Astrocyte (in vitro differentiated cells and primary cell): ENCODE measurements at regions not wholly inside any gene's neighbourhood (a gene's known extent, or its start where the extent isn't known, plus 50 kb on each side); places are given as distances from the start of the nearest gene placed in this dataset.
A peak's percentile ranks its signal among the peaks of the same experiment; 100 is the strongest.
"Not testable (repeated sequence)": the region's sequence is repeated elsewhere in the genome, so short reads cannot be mapped to it uniquely, and the experiment has no call there.

ENCODE experiments used
- DNase-seq: peaks from one replicate; pipeline ENCODE4 v3.0.0-alpha.2; 2010; ENCODE audit warnings: low read depth
- FAIRE-seq: peaks from 2 replicates; lab custom pipeline; 2011; peaks lifted over from hg19 to GRCh38; lab: Jason Lieb, UNC
- H2AFZ ChIP-seq: 2 replicates; pipeline ENCODE4 v1.6.0; 2012; ENCODE audit warnings: low read depth, low read length, inconsistent platforms
- H3K27ac ChIP-seq: 2 replicates; pipeline ENCODE4 v1.5.1; 2011; ENCODE audit warnings: low read depth, low read length, inconsistent platforms
- H3K27me3 ChIP-seq: 2 replicates; pipeline ENCODE4 v1.6.0; 2011; ENCODE audit warnings: low read length, inconsistent platforms; ENCODE audit not compliant: insufficient read depth
- H3K36me3 ChIP-seq: 2 replicates; pipeline ENCODE4 v1.5.1; 2011; ENCODE audit warnings: low read length, inconsistent platforms; ENCODE audit not compliant: insufficient read depth
- H3K4me1 ChIP-seq: 2 replicates; pipeline ENCODE4 v1.5.1; 2011; ENCODE audit warnings: low read length, inconsistent platforms; ENCODE audit not compliant: insufficient read depth
- H3K4me2 ChIP-seq: 2 replicates; pipeline ENCODE4 v1.6.0; 2012; ENCODE audit warnings: low read length, inconsistent platforms
- H3K4me3 ChIP-seq: 2 replicates; pipeline ENCODE4 v1.5.1; 2011; ENCODE audit warnings: low read depth, mild to moderate bottlenecking, low read length, inconsistent platforms; ENCODE audit not compliant: insufficient read depth
- H3K79me2 ChIP-seq: 2 replicates; pipeline ENCODE4 v1.6.0; 2012; ENCODE audit warnings: mild to moderate bottlenecking, low read length, inconsistent platforms; ENCODE audit not compliant: insufficient read depth
- H3K9ac ChIP-seq: 2 replicates; pipeline ENCODE4 v1.6.0; 2012; ENCODE audit warnings: mild to moderate bottlenecking, low read length, inconsistent platforms
- H3K9me3 ChIP-seq: 2 replicates; pipeline ENCODE4 v1.5.1; 2012; ENCODE audit warnings: low read depth, mild to moderate bottlenecking, low read length, inconsistent platforms; ENCODE audit not compliant: insufficient read depth
- H4K20me1 ChIP-seq: 2 replicates; pipeline ENCODE4 v1.6.0; 2012; ENCODE audit warnings: low read length, inconsistent platforms; ENCODE audit not compliant: insufficient read depth
- H3K27ac Mint-ChIP-seq: one replicate; pipeline ENCODE4 v1.8.0; 2021; ENCODE audit warnings: mild to moderate bottlenecking, mixed read lengths; ENCODE audit not compliant: unreplicated experiment
- H3K27me3 Mint-ChIP-seq: one replicate; pipeline ENCODE4 v1.8.0; 2021; ENCODE audit warnings: low read depth, mixed read lengths; ENCODE audit not compliant: unreplicated experiment
- H3K36me3 Mint-ChIP-seq: one replicate; pipeline ENCODE4 v1.8.0; 2021; ENCODE audit warnings: low read depth, mixed read lengths; ENCODE audit not compliant: unreplicated experiment
- H3K4me1 Mint-ChIP-seq: one replicate; pipeline ENCODE4 v1.8.0; 2021; ENCODE audit warnings: low read depth, mixed read lengths; ENCODE audit not compliant: unreplicated experiment
- H3K4me3 Mint-ChIP-seq: one replicate; pipeline ENCODE4 v1.8.0; 2021; ENCODE audit warnings: mild to moderate bottlenecking, moderate library complexity, mixed read lengths; ENCODE audit not compliant: unreplicated experiment
- H3K9me3 Mint-ChIP-seq: one replicate; pipeline ENCODE4 v1.8.0; 2021; ENCODE audit warnings: mild to moderate bottlenecking, mixed read lengths; ENCODE audit not compliant: unreplicated experiment
- EZH2 ChIP-seq: IDR thresholded peaks from 2 replicates; pipeline ENCODE4 v1.6.1; 2012; ENCODE audit warnings: mild to moderate bottlenecking, low read length, inconsistent platforms; ENCODE audit not compliant: insufficient read depth
- TF ChIP-seq, protein P1 (sequence below): IDR thresholded peaks from 2 replicates; pipeline ENCODE4 v1.5.1; 2011; ENCODE audit warnings: low read depth, mild to moderate bottlenecking, inconsistent platforms, low read length, moderate library complexity; ENCODE audit not compliant: insufficient read depth

DNA sequence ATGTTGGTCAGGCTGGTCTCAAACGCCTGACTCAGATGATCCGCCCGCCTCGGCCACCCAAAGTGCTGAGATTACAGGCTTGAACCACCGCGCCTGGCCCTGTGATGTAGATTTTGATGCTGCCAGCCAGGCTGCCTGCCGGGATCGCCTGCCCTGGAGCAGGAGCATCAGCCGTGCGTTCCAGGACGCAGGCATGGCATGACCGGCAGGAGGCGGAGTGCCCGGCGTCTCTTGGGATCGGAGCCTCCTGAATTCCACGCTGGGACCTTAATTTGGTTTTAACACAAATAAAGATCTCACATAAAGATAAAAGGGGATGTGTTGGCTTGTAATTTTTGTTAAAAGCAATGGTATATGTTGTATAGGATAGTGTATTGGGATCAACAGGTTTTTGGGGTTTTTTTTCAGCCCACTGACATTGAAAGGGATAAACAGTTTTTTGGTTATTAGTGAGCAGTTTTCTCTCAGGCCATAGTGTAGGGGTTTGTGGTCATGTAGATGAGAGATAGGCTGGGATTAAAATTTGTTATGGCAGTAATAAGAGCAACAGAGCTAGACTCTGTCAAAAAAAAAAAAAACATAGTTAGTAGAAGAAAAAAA, 1406.4 kb downstream of the UQCRFS1 start:
- no peaks in the 10 kb centered on the region for H3K9me3 Mint-ChIP-seq

DNA sequence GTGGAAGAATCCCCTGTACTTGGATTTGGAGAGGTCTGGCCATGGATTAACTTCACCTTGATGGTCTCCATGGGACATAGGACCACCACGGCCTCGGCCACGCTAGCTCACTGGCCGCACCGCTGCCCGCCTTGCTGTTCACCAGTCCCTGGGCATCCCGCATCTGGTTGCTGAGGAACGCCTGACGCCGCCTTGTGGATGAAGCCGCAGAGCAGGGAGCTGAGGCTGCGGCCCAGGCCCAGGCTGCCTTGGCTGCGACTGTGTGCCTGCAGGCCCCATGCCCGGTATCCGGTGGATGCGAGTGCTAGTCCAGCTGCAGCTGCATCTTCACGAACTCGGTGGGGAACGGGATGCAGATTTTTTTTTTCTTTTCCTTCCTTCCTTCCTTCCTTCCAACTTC, 1407.1 kb downstream of the UQCRFS1 start:
- DNase-seq (no peak), FAIRE-seq (no peak)
- no peak overlapping the region for H3K4me2 ChIP-seq
- H3K27me3 ChIP-seq: no peaks in the 10 kb centered on the region
- H3K4me1 ChIP-seq: no peaks in the 10 kb centered on the region
- H3K27ac ChIP-seq: no peak overlapping the region
- H3K79me2 ChIP-seq: no peaks in the 10 kb centered on the region
- no peak overlapping the region for H3K9ac ChIP-seq
- TF ChIP-seq, protein P1, sequence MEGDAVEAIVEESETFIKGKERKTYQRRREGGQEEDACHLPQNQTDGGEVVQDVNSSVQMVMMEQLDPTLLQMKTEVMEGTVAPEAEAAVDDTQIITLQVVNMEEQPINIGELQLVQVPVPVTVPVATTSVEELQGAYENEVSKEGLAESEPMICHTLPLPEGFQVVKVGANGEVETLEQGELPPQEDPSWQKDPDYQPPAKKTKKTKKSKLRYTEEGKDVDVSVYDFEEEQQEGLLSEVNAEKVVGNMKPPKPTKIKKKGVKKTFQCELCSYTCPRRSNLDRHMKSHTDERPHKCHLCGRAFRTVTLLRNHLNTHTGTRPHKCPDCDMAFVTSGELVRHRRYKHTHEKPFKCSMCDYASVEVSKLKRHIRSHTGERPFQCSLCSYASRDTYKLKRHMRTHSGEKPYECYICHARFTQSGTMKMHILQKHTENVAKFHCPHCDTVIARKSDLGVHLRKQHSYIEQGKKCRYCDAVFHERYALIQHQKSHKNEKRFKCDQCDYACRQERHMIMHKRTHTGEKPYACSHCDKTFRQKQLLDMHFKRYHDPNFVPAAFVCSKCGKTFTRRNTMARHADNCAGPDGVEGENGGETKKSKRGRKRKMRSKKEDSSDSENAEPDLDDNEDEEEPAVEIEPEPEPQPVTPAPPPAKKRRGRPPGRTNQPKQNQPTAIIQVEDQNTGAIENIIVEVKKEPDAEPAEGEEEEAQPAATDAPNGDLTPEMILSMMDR: no peak
- no peak for TF ChIP-seq EZH2
- Mint-ChIP-seq H3K4me1 (no peaks in the 10 kb centered on the region), H3K36me3 (no peaks in the 10 kb centered on the region), H3K27ac (no peak overlapping the region), H3K27me3 (no peaks in the 10 kb centered on the region), H3K4me3 (no peak overlapping the region), H3K9me3 (no peaks in the 10 kb centered on the region)
- H3K36me3 ChIP-seq: no peaks in the 10 kb centered on the region
- no peak overlapping the region for H2AFZ ChIP-seq
- H3K4me3 ChIP-seq: no peak overlapping the region
- no peaks in the 10 kb centered on the region for H3K9me3 ChIP-seq
- peaks cover 3% of the 10 kb centered on the region for H4K20me1 ChIP-seq

More for the DNA sequence above, 1406.4 kb downstream of the UQCRFS1 start:
- Mint-ChIP-seq H3K4me1 (no peaks in the 10 kb centered on the region), H3K27me3 (no peaks in the 10 kb centered on the region), H3K27ac (no peak overlapping the region), H3K36me3 (no peaks in the 10 kb centered on the region), H3K4me3 (no peak overlapping the region)
- Histone ChIP-seq H3K27ac (no peak overlapping the region), H3K36me3 (no peaks in the 10 kb centered on the region), H4K20me1 (no peaks in the 10 kb centered on the region), H3K4me3 (no peak overlapping the region), H2AFZ (no peak overlapping the region), H3K4me2 (no peak overlapping the region), H3K79me2 (no peaks in the 10 kb centered on the region), H3K9ac (no peak overlapping the region), H3K27me3 (no peaks in the 10 kb centered on the region), H3K9me3 (no peaks in the 10 kb centered on the region), H3K4me1 (no peaks in the 10 kb centered on the region)
- TF ChIP-seq, protein P1: no peak
- no peak for TF ChIP-seq EZH2
- no peak for DNase-seq
- no peak for FAIRE-seq

DNA sequence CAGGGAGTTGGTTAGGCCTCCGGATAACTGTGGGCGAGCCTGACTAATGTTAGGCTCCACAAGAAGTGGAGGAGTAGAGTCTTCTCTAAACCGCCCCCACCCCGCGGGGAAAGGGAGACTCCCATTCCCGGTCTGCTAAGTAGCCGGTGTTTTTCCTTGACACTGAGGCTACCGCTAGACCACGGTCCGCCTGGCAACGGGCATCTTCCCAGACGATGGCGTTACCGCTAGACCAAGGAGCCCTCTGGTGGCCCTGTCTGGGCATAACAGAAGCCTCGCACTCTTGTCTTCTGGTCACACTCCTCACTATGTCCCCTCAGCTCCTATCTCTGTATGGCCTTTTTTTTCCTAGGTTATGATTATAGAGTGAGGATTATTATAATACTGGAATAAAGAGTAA, 1410.7 kb downstream of the UQCRFS1 start:
- not testable (repeated sequence) for H3K4me2 ChIP-seq, DNase-seq, H3K9me3 ChIP-seq, H3K4me1 Mint-ChIP-seq, H3K27ac Mint-ChIP-seq, H3K27me3 Mint-ChIP-seq, H3K27ac ChIP-seq, H2AFZ ChIP-seq, H3K9ac ChIP-seq, H3K4me1 ChIP-seq, H3K4me3 ChIP-seq, H3K36me3 Mint-ChIP-seq, FAIRE-seq, H3K27me3 ChIP-seq, H3K9me3 Mint-ChIP-seq, H3K36me3 ChIP-seq, H3K4me3 Mint-ChIP-seq, H3K79me2 ChIP-seq
- peaks cover 19% of the 10 kb centered on the region for H4K20me1 ChIP-seq
- TF ChIP-seq, protein P1: peak; percentile 15
